ENCODE measurements at regions not wholly inside any gene's neighbourhood (a gene's known extent, or its start where the extent isn't known, plus 50 kb on each side); places are given as distances from the start of the nearest gene placed in this dataset.

- no peaks in the 10 kb centered on the region for H3K27me3 ChIP-seq
- H3K9me3 ChIP-seq, result no peaks in the 10 kb centered on the region
- H3K4me1 ChIP-seq, result no peaks in the 10 kb centered on the region
Observed at GRCh38 chr5:159702301-159702700, 214.0 kb upstream of the ADRA1B start.

GRCh38 chr5:159702826-159703225 lies 213.5 kb upstream of the ADRA1B start:
- no peak for DNase-seq
- Histone ChIP-seq H3K4me3 (no peak overlapping the region), H3K9me3 (no peaks in the 10 kb centered on the region), H3K36me3 (no peaks in the 10 kb centered on the region), H3K4me1 (no peaks in the 10 kb centered on the region), H3K27ac (no peak overlapping the region), H3K27me3 (no peaks in the 10 kb centered on the region)
- no peak for TF ChIP-seq POLR2A (IDR thresholded peaks at IDR 0.05)
- no peak for TF ChIP-seq CTCF (IDR thresholded peaks at IDR 0.05)

More at GRCh38 chr5:159702301-159702700, 214.0 kb upstream of the ADRA1B start:
- Histone ChIP-seq H3K4me3 (no peak overlapping the region), H3K27ac (no peak overlapping the region), H3K36me3 (no peaks in the 10 kb centered on the region)
- no peak for TF ChIP-seq POLR2A (IDR thresholded peaks at IDR 0.05)
- TF ChIP-seq CTCF (IDR thresholded peaks at IDR 0.05), result no peak
- no peak for DNase-seq

GRCh38 chr5:159704160-159704559 lies 212.1 kb upstream of the ADRA1B start:
- Histone ChIP-seq H3K4me1 (no peaks in the 10 kb centered on the region), H3K27ac (no peak overlapping the region), H3K9me3 (no peaks in the 10 kb centered on the region), H3K4me3 (no peak overlapping the region), H3K36me3 (no peaks in the 10 kb centered on the region), H3K27me3 (no peaks in the 10 kb centered on the region)
- no peak for DNase-seq
- TF ChIP-seq POLR2A (IDR thresholded peaks at IDR 0.05), result no peak
- TF ChIP-seq CTCF (IDR thresholded peaks at IDR 0.05), result no peak

GRCh38 chr5:159705948-159706347 lies 210.3 kb upstream of the ADRA1B start:
- Histone ChIP-seq H3K4me3 (no peak overlapping the region), H3K27me3 (no peaks in the 10 kb centered on the region), H3K27ac (no peak overlapping the region), H3K36me3 (no peaks in the 10 kb centered on the region), H3K9me3 (no peaks in the 10 kb centered on the region), H3K4me1 (no peaks in the 10 kb centered on the region)
- no peak for TF ChIP-seq CTCF (IDR thresholded peaks at IDR 0.05)
- no peak for TF ChIP-seq POLR2A (IDR thresholded peaks at IDR 0.05)
- no peak for DNase-seq

GRCh38 chr5:159708090-159708489 lies 208.2 kb upstream of the ADRA1B start:
- no peaks in the 10 kb centered on the region for H3K9me3 ChIP-seq
- no peak overlapping the region for H3K27ac ChIP-seq
- no peaks in the 10 kb centered on the region for H3K27me3 ChIP-seq
- no peak for DNase-seq
- H3K4me1 ChIP-seq, result no peaks in the 10 kb centered on the region
- no peak for TF ChIP-seq POLR2A (IDR thresholded peaks at IDR 0.05)
- TF ChIP-seq CTCF (IDR thresholded peaks at IDR 0.05), result no peak
- no peak overlapping the region for H3K4me3 ChIP-seq
- no peaks in the 10 kb centered on the region for H3K36me3 ChIP-seq

- Histone ChIP-seq H3K27me3 (no peaks in the 10 kb centered on the region), H3K4me1 (no peaks in the 10 kb centered on the region), H3K4me3 (no peak overlapping the region), H3K9me3 (no peaks in the 10 kb centered on the region), H3K27ac (no peak overlapping the region), H3K36me3 (no peaks in the 10 kb centered on the region)
- no peak for DNase-seq
- TF ChIP-seq CTCF (IDR thresholded peaks at IDR 0.05) (no peak), POLR2A (IDR thresholded peaks at IDR 0.05) (no peak)
Observed at GRCh38 chr5:159712672-159713071, 203.6 kb upstream of the ADRA1B start.
